ENCODE measurements at regions not wholly inside any gene's neighbourhood (a gene's known extent, or its start where the extent isn't known, plus 50 kb on each side); places are given as distances from the start of the nearest gene placed in this dataset.
"Not testable (repeated sequence)": the region's sequence is repeated elsewhere in the genome, so short reads cannot be mapped to it uniquely, and the experiment has no call there.

GRCh38 chr12:78371284-78371683 lies 493.3 kb upstream of the SYT1 start:
- no peak overlapping the region for H3K4me3 ChIP-seq (ENCODE audit: low read length)
- DNase-seq (ENCODE audit: low read depth) = no peak
- TF ChIP-seq, protein P1, sequence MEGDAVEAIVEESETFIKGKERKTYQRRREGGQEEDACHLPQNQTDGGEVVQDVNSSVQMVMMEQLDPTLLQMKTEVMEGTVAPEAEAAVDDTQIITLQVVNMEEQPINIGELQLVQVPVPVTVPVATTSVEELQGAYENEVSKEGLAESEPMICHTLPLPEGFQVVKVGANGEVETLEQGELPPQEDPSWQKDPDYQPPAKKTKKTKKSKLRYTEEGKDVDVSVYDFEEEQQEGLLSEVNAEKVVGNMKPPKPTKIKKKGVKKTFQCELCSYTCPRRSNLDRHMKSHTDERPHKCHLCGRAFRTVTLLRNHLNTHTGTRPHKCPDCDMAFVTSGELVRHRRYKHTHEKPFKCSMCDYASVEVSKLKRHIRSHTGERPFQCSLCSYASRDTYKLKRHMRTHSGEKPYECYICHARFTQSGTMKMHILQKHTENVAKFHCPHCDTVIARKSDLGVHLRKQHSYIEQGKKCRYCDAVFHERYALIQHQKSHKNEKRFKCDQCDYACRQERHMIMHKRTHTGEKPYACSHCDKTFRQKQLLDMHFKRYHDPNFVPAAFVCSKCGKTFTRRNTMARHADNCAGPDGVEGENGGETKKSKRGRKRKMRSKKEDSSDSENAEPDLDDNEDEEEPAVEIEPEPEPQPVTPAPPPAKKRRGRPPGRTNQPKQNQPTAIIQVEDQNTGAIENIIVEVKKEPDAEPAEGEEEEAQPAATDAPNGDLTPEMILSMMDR (conservative IDR thresholded peaks at IDR 0.05; ENCODE audit: low read depth, low read length) = no peak

DNA sequence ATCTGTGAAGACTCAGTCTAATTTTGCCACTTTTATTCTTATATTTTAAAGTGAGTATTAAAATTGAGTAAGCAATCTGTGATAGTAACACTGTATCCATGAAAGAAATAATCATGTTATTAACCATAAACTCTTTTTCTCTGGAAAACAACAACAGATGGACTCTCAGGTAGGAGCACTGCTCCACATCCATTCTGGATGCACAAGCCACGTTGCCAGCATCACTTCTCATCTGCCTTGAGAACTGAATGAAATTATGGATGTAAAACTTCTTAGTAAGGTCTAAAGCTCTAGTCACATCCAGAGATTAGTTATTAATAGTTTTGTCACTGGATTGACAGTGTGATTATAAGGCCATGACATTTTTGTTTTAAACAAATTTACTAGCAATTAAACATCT lies 489.1 kb upstream of the SYT1 start:
- TF ChIP-seq, protein P1 (conservative IDR thresholded peaks at IDR 0.05; ENCODE audit: low read depth, low read length) = no peak
- no peak for DNase-seq (ENCODE audit: low read depth)
- H3K4me3 ChIP-seq (ENCODE audit: low read length) = no peak overlapping the region

- TF ChIP-seq, protein P1 (conservative IDR thresholded peaks at IDR 0.05; ENCODE audit: low read depth, low read length) = no peak
- H3K4me3 ChIP-seq (ENCODE audit: low read length) = no peak overlapping the region
Observed at GRCh38 chr12:78376257-78376656, 488.3 kb upstream of the SYT1 start.

GRCh38 chr12:78379065-78379464 lies 485.5 kb upstream of the SYT1 start:
- not testable (repeated sequence) for H3K4me3 ChIP-seq (ENCODE audit: low read length); DNase-seq (ENCODE audit: low read depth)

More at GRCh38 chr12:78376257-78376656, 488.3 kb upstream of the SYT1 start:
- no peak for DNase-seq (ENCODE audit: low read depth)

GRCh38 chr12:78383414-78383813 lies 481.2 kb upstream of the SYT1 start:
- no peak overlapping the region for H3K4me3 ChIP-seq (ENCODE audit: low read length)
- no peak for DNase-seq (ENCODE audit: low read depth)
- TF ChIP-seq, protein P1 (conservative IDR thresholded peaks at IDR 0.05; ENCODE audit: low read depth, low read length) = no peak

DNA sequence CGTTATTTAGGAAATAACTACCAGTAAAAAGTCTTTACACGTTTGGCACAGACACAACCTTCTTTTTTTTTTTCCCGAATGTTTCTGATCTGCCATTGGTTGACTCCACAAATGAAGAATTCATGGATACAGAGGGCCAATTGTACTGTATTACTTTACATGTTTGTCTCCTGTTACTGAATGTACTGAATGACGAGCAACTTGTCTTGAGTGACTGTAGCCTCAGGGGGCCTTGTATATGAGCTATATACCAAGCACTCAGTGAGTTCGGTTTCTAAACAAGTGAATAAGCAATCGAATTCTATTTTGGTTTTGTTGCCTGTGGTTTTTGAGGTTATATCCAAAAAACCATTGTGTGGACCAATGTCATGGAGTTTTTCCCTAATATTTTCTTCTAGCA lies 480.0 kb upstream of the SYT1 start:
- H3K4me3 ChIP-seq (ENCODE audit: low read length) = no peak overlapping the region
- DNase-seq (ENCODE audit: low read depth) = no peak
- TF ChIP-seq, protein P1 (conservative IDR thresholded peaks at IDR 0.05; ENCODE audit: low read depth, low read length) = no peak

DNA sequence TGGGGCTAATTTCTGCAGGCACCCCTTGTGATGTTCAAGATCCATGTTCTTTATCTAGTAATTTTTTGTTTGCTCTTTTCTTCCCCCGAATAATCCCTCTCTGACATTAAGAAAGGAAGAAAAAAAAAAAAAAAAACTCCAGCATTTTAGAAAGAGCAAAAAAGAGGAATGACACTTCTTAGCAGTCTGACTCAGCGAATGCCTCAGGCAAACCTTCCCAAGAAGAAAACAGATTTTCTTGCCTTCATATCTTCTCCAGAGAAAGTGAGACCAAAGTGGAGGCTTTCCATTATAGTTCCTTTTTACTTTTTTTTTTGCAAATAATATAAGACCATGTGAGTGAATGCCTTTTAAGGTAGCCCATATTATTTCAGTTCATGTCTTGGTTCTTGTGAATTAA lies 479.0 kb upstream of the SYT1 start:
- TF ChIP-seq, protein P1 (conservative IDR thresholded peaks at IDR 0.05; ENCODE audit: low read depth, low read length) = no peak
- no peak for DNase-seq (ENCODE audit: low read depth)
- no peak overlapping the region for H3K4me3 ChIP-seq (ENCODE audit: low read length)

DNA sequence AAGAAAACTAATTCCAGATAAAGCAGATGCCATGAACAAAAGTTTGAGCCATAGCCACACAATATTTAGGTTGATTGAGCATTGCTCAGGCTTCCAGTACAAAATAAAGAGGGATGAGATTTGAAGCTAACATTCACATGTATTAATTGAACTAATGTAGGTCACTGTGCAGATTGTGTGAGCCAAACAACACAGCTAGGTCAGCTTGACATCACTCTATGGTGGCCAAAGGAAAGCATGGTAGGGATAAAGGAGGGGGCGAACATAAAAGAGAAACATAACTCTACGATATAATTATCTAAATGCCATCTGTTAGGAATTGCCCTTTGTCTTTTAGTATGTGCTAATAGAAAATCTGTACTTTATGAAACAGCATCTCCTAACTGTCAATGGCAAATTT lies 477.7 kb upstream of the SYT1 start:
- DNase-seq (ENCODE audit: low read depth) = no peak
- no peak overlapping the region for H3K4me3 ChIP-seq (ENCODE audit: low read length)
- TF ChIP-seq, protein P1 (conservative IDR thresholded peaks at IDR 0.05; ENCODE audit: low read depth, low read length) = no peak
